HCT116 (cell line): ENCODE measurements at regions not wholly inside any gene's neighbourhood (a gene's known extent, or its start where the extent isn't known, plus 50 kb on each side); places are given as distances from the start of the nearest gene placed in this dataset.

Source experiments
- ATAC-seq: fragments of 200-7000 bp; cut with Tn5 transposase; 2 replicates; pipeline ENCODE4 v1.9.1; 2020; ENCODE audit warnings: mild to moderate bottlenecking, moderate library complexity
- BruUV-seq: library from RNA; stranded (reverse); fragments of 400-500 nt; replicated peaks from 2 replicates; lab custom pipeline; 2021; lab: Mats Ljungman, UMichigan
- CTCF ChIA-PET: fragments of 300-600 bp; sonication (Branson Sonifier 250); formaldehyde crosslinking; loops from one replicate; lab custom pipeline; 2021; ENCODE audit warnings: antibody characterized with exemption; lab: Charles Lee
- POLR2A ChIA-PET: fragments of 300-600, 350-600 bp; sonication (Branson Sonifier 250); formaldehyde crosslinking; loops from one replicate; lab custom pipeline; 2021; ENCODE audit warnings: antibody characterized with exemption; lab: Charles Lee
- RAD21 ChIA-PET, 2 experiments: fragments of 300-600 bp; sonication (Branson Sonifier 250); formaldehyde crosslinking; loops; one replicate each; lab custom pipeline; 2023; ENCODE audit warnings: low total read pairs in 2 of 2; ENCODE audit not compliant: uncharacterized antibody in 2 of 2, unreplicated experiment in 2 of 2, low non-redundant PET in 1 of 2; lab: Charles Lee
- DNase-seq: peaks from one replicate; pipeline ENCODE4 v3.0.0-alpha.2; 2010; ENCODE audit warnings: low read depth, low spot score
- H2AFZ ChIP-seq: fragments of 200-600 bp; shearing (Covaris generic), sonication (generic); 2 replicates; pipeline ENCODE4 v1.6.1; 2017; ENCODE audit warnings: low read depth, mixed run types, mixed read lengths, antibody characterized with exemption, low read length; ENCODE audit not compliant: poor library complexity, severe bottlenecking
- H3K27ac ChIP-seq: 2 replicates; pipeline ENCODE4 v1.5.1; 2012; ENCODE audit warnings: low read depth, low read length
- H3K27me3 ChIP-seq: fragments of 200-600 bp; sonication (generic); 2 replicates; pipeline ENCODE4 v1.6.1; 2016; ENCODE audit warnings: mixed run types, low read length, mixed read lengths; ENCODE audit not compliant: insufficient read depth
- H3K36me3 ChIP-seq, 2 experiments: fragments of 200-500 bp in 1 of 2; fragments of 200-600 bp in 1 of 2; sonication (Bioruptor generic) in 1 of 2; sonication (generic) in 1 of 2; 2 replicates each; pipeline versions ENCODE4 v1.5.1 to v1.6.1; 2014 to 2016; ENCODE audit warnings: low read length in 2 of 2, inconsistent platforms in 1 of 2, mixed read lengths in 1 of 2, mixed run types in 1 of 2; ENCODE audit not compliant: insufficient read depth in 2 of 2, control insufficient read depth in 1 of 2
- H3K4me1 ChIP-seq, 2 experiments: fragments of 200-600 bp in 1 of 2; sonication (generic) in 1 of 2; 2 replicates each; pipeline versions ENCODE4 v1.5.1 to v1.6.1; 2012 to 2017; ENCODE audit warnings: low read length in 2 of 2, inconsistent platforms in 1 of 2, mild to moderate bottlenecking in 1 of 2, mixed read lengths in 1 of 2, mixed run types in 1 of 2, moderate library complexity in 1 of 2; ENCODE audit not compliant: insufficient read depth in 2 of 2, control insufficient read depth in 1 of 2
- H3K4me2 ChIP-seq: fragments of 200-600 bp; sonication (generic); 2 replicates; pipeline ENCODE4 v1.6.1; 2017; ENCODE audit warnings: mixed run types, low read length, mixed read lengths
- H3K4me3 ChIP-seq, 2 experiments: fragments of 200-600 bp in 1 of 2; sonication (generic) in 1 of 2; replicated peaks in 1 of 2; 2 replicates each; pipeline ENCODE4 v1.5.1; 2011 to 2016; ENCODE audit warnings: low read length in 2 of 2, control low read depth in 1 of 2, low read depth in 1 of 2, mild to moderate bottlenecking in 1 of 2, mixed read lengths in 1 of 2, mixed run types in 1 of 2
- H3K79me2 ChIP-seq: fragments of 200-600 bp; sonication (generic); 2 replicates; pipeline ENCODE4 v1.6.1; 2017; ENCODE audit warnings: mild to moderate bottlenecking, mixed run types, low read length, moderate library complexity, mixed read lengths; ENCODE audit not compliant: insufficient read depth
- H3K9ac ChIP-seq: fragments of 200-600 bp; sonication (generic); 2 replicates; pipeline ENCODE4 v1.6.1; 2016; ENCODE audit warnings: low read length, mixed read lengths
- H3K9me2 ChIP-seq: fragments of 200-600 bp; sonication (generic), shearing (Covaris generic); 2 replicates; pipeline ENCODE4 v1.6.1; 2017; ENCODE audit warnings: mixed run types, mild to moderate bottlenecking, moderate library complexity; ENCODE audit not compliant: insufficient read depth
- H3K9me3 ChIP-seq, 2 experiments: fragments of 200-500 bp in 1 of 2; fragments of 200-600 bp in 1 of 2; sonication (Bioruptor generic) in 1 of 2; sonication (generic) in 1 of 2; 2 replicates each; pipeline ENCODE4 v1.6.1; 2014 to 2017; ENCODE audit warnings: low read length in 2 of 2, mixed read lengths in 2 of 2, inconsistent platforms in 1 of 2, low read depth in 1 of 2, mild to moderate bottlenecking in 1 of 2, mixed run types in 1 of 2, moderate library complexity in 1 of 2; ENCODE audit not compliant: control insufficient read depth in 1 of 2, insufficient read depth in 1 of 2
- H4K20me1 ChIP-seq: fragments of 200-600 bp; sonication (generic), shearing (Covaris generic); 2 replicates; pipeline ENCODE4 v1.6.1; 2017; ENCODE audit warnings: mixed run types, mild to moderate bottlenecking, moderate library complexity; ENCODE audit not compliant: insufficient read depth
- CBX3 ChIP-seq: IDR thresholded peaks from 2 replicates; pipeline ENCODE4 v1.6.1; 2012; ENCODE audit warnings: low read depth
- EGR1 ChIP-seq: IDR thresholded peaks from 2 replicates; pipeline ENCODE4 v1.6.1; 2012; ENCODE audit warnings: low read depth
- EZH2 ChIP-seq: fragments of 200-600 bp; sonication (generic); IDR thresholded peaks from 2 replicates; pipeline ENCODE4 v1.6.1; 2017; ENCODE audit warnings: antibody characterized with exemption, mixed run types
- JUND ChIP-seq: IDR thresholded peaks from 2 replicates; pipeline ENCODE4 v1.6.1; 2012
- MAX ChIP-seq: IDR thresholded peaks from 2 replicates; pipeline ENCODE4 v1.6.1; 2012
- POLR2A ChIP-seq: IDR thresholded peaks from 2 replicates; pipeline ENCODE4 v1.7.0; 2011; ENCODE audit warnings: borderline replicate concordance; ENCODE audit not compliant: insufficient read depth, insufficient read length; ENCODE audit errors: extremely low read depth
- RAD21 ChIP-seq: IDR thresholded peaks from 2 replicates; pipeline ENCODE4 v1.6.1; 2012; ENCODE audit warnings: low read depth, mild to moderate bottlenecking
- SIN3A ChIP-seq: IDR thresholded peaks from 2 replicates; pipeline ENCODE4 v1.6.1; 2012; ENCODE audit warnings: low read depth
- SP1 ChIP-seq: IDR thresholded peaks from 2 replicates; pipeline ENCODE4 v1.6.1; 2012; ENCODE audit warnings: low read depth
- TCF7L2 ChIP-seq: IDR thresholded peaks from 2 replicates; pipeline ENCODE4 v1.7.0; 2011; ENCODE audit warnings: borderline replicate concordance, inconsistent platforms; ENCODE audit not compliant: insufficient read depth, insufficient read length; ENCODE audit errors: extremely low read depth
- ZFX ChIP-seq: fragments of 450-650 bp; IDR thresholded peaks from 2 replicates; pipeline ENCODE4 v1.6.1; 2017
- intact Hi-C: fragments of 100-400 bp; cut with micrococcal nuclease; formaldehyde crosslinking; loops from 2 replicates; pipeline ENCODE4 v1.10.0; 2022
- TF ChIP-seq, protein P1 (sequence below), 3 experiments: fragments of 200-600 bp in 1 of 3; sonication (generic) in 1 of 3; IDR thresholded peaks in 2 of 3; conservative IDR thresholded peaks in 1 of 3; 2 replicates each; pipeline ENCODE4 v1.5.1; 2012 to 2017; ENCODE audit warnings: low read depth in 2 of 3, low read length in 2 of 3, antibody characterized with exemption in 1 of 3, borderline replicate concordance in 1 of 3, control low read depth in 1 of 3, mild to moderate bottlenecking in 1 of 3, mixed read lengths in 1 of 3, mixed run types in 1 of 3, moderate library complexity in 1 of 3; ENCODE audit not compliant: insufficient read depth in 1 of 3

DNA sequence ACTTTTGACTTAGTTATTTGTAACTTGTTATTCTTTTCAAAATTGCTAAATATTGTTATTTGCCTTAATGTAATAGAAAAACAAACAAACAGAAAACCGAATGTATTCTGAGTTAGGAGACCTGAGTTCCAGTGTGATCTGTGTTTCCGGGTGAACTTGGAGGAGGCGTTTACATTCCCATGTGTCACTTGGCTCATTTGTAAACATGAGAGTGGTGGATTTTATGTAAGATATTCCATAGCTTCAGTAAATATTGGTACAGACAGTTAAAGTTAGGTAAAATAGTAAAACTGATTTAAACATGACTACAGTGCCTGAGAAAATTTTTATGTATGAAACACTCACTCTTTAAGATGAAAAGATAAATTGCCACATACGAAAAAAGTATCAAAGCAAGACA lies 287.3 kb upstream of the POU1F1 start:
- Histone ChIP-seq H3K4me2 (no peak overlapping the region), H3K9ac (no peak overlapping the region), H4K20me1 (no peaks in the 10 kb centered on the region), H3K27me3 (no peaks in the 10 kb centered on the region), H3K9me3 (no peaks in the 10 kb centered on the region), H3K9me2 (no peaks in the 10 kb centered on the region), H3K4me1 (no peaks in the 10 kb centered on the region), H3K79me2 (no peaks in the 10 kb centered on the region), H3K36me3 (no peaks in the 10 kb centered on the region), H3K4me3 (no peak overlapping the region), H2AFZ (no peak overlapping the region), H3K27ac (no peak overlapping the region)
- RAD21 ChIA-PET, result no interaction called here
- POLR2A ChIA-PET, result no interaction called here
- no TSS peak for BruUV-seq
- CTCF ChIA-PET, result no interaction called here
- DNase-seq (no peak), ATAC-seq (no peak)
- TF ChIP-seq CBX3, result no peak
- TF ChIP-seq POLR2A, result no peak
- no peak for TF ChIP-seq SP1
- TF ChIP-seq ZFX, result no peak
- TF ChIP-seq TCF7L2, result no peak
- TF ChIP-seq JUND, result no peak
- no peak for TF ChIP-seq EGR1
- TF ChIP-seq MAX, result no peak
- no peak for TF ChIP-seq RAD21
- no peak for TF ChIP-seq EZH2
- no peak for TF ChIP-seq SIN3A
- TF ChIP-seq, protein P1, sequence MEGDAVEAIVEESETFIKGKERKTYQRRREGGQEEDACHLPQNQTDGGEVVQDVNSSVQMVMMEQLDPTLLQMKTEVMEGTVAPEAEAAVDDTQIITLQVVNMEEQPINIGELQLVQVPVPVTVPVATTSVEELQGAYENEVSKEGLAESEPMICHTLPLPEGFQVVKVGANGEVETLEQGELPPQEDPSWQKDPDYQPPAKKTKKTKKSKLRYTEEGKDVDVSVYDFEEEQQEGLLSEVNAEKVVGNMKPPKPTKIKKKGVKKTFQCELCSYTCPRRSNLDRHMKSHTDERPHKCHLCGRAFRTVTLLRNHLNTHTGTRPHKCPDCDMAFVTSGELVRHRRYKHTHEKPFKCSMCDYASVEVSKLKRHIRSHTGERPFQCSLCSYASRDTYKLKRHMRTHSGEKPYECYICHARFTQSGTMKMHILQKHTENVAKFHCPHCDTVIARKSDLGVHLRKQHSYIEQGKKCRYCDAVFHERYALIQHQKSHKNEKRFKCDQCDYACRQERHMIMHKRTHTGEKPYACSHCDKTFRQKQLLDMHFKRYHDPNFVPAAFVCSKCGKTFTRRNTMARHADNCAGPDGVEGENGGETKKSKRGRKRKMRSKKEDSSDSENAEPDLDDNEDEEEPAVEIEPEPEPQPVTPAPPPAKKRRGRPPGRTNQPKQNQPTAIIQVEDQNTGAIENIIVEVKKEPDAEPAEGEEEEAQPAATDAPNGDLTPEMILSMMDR (IDR thresholded peaks at IDR 0.05 in 2 of 3, conservative IDR thresholded peaks at IDR 0.05 in 1 of 3; ENCODE audit: borderline replicate concordance in 1 of 3, insufficient read depth in 1 of 3, low read depth in 2 of 3, low read length in 2 of 3), result no peak
- intact Hi-C loops, result no loop called here
